ENCODE measurements at regions not wholly inside any gene's neighbourhood (a gene's known extent, or its start where the extent isn't known, plus 50 kb on each side); places are given as distances from the start of the nearest gene placed in this dataset.
"Not testable (repeated sequence)": the region's sequence is repeated elsewhere in the genome, so short reads cannot be mapped to it uniquely, and the experiment has no call there.

DNA sequence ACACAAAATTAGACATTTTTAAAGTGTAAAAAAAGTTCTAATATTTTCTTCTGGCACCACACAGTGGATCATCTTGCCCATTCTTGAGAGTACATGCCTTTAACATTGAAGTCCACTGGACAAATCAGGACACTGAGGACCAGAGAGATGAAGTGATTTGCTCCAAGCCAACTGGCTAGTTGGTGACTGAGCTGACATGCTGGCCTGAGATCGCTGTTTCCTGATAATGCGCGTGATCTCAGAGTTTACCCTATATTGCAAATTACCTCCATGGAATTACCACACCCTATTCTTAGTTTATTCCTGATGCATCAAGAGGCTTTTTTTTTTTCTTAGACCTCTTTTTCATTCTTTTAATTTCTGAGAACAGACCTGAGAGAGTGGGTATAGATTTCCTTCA lies 432.8 kb downstream of the CD83 start:
- H3K4me3 ChIP-seq = no peak overlapping the region
- DNase-seq (ENCODE audit: low spot score) = no peak
- TF ChIP-seq, protein P1, sequence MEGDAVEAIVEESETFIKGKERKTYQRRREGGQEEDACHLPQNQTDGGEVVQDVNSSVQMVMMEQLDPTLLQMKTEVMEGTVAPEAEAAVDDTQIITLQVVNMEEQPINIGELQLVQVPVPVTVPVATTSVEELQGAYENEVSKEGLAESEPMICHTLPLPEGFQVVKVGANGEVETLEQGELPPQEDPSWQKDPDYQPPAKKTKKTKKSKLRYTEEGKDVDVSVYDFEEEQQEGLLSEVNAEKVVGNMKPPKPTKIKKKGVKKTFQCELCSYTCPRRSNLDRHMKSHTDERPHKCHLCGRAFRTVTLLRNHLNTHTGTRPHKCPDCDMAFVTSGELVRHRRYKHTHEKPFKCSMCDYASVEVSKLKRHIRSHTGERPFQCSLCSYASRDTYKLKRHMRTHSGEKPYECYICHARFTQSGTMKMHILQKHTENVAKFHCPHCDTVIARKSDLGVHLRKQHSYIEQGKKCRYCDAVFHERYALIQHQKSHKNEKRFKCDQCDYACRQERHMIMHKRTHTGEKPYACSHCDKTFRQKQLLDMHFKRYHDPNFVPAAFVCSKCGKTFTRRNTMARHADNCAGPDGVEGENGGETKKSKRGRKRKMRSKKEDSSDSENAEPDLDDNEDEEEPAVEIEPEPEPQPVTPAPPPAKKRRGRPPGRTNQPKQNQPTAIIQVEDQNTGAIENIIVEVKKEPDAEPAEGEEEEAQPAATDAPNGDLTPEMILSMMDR (IDR thresholded peaks at IDR 0.05) = no peak
- no peak overlapping the region for H3K27ac ChIP-seq

DNA sequence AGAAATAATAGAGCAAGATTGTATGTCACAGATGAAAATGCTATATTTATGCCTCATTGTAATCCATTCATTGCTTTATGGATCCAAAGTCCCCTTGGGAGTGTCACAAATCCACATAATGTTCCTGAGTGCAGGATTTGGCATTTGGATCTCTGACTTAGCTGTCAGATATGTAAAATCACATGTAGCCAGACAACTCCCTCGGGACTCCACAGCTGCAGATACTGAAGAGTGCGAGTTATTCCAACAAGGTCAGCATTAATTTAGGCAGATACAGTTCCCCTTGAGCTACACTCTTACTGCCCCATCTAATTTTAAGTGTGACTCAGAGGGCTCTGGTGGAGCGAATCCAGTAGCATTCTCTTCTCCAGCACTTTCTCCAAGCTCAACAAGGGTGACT lies 433.2 kb downstream of the CD83 start:
- H3K27ac ChIP-seq = no peak overlapping the region
- no peak overlapping the region for H3K4me3 ChIP-seq
- no peak for DNase-seq (ENCODE audit: low spot score)
- TF ChIP-seq, protein P1 (IDR thresholded peaks at IDR 0.05) = no peak

DNA sequence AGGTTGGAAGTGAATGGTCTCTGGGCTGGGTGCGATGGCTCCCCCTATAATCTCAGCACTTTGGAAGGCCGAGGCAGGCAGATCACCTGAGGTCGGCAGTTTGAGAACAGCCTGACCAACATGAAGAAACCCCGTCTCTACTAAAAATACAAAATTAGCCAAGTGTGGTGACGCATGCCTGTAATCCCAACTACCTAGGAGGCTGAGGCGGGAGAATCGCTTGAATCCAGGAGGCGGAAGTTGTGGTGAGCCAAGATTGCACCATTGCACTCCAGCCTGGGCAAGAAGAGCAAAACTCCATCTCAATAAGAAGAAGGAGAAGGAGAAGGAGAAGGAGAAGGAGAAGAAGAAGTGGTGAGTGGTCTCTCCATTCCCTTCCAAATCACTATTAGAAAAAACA lies 434.0 kb downstream of the CD83 start:
- H3K4me3 ChIP-seq; H3K27ac ChIP-seq; DNase-seq (ENCODE audit: low spot score): not testable (repeated sequence)

DNA sequence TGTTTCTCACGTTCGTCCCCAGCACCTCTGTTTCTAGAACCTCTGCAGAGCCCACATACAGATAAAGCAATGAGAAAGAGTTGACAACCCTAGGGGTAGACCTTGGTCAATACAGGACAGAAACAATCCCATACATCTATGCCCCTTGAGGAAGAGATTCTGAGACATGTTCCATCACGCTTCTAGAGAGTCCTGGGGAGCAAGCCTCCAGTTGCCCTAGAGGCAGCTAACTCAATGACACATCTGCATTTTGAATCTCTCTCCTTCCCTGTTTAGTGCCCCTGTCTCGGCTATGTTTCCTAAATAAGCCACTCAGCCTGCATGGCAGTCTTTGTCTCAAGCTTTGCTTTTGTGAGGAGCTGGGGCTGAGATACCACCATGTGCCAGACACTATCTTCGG lies 435.3 kb downstream of the CD83 start:
- TF ChIP-seq, protein P1 (IDR thresholded peaks at IDR 0.05) = no peak
- DNase-seq (ENCODE audit: low spot score) = no peak
- H3K27ac ChIP-seq = no peak overlapping the region
- no peak overlapping the region for H3K4me3 ChIP-seq

DNA sequence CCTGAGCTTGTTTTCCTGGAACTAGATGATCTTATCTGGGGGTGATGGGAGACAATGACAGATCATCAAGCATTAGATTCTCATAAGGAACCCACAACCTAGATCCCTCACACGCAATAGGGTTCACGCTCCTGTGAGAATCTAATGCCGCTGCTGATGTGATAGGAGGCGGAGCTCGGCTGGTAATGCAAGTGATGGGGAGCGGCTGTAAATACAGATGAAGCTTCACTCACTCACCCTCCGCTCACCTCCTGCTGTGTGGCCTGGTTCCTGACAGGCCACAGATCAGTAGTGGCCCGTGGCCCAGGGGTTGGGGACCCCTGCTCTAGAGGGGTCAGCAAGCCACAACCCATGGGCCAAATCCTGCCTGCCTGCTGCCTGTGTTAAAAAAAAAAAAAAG lies 435.9 kb downstream of the CD83 start:
- DNase-seq (ENCODE audit: low spot score) = no peak
- no peak overlapping the region for H3K4me3 ChIP-seq
- TF ChIP-seq, protein P1 (IDR thresholded peaks at IDR 0.05) = no peak

DNA sequence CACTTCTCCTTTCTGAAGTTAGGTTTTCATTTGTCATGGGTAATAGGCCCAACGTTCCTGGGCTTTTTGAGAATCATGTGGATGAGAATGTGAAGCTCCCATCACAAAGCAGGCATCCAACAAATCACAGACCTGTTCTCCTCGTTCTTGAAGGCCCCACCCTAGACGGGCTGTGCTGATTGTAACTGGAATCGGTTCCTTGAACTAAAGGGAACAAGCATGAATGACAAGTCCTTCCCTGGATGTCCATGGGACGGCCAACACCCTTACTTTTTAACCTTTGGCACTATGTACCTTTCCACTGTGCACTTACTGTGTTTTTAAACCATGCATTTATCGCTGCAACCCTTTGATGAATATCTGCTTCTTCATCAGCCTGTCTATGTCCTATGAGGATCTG lies 438.2 kb downstream of the CD83 start:
- H3K4me3 ChIP-seq = no peak overlapping the region
- TF ChIP-seq, protein P1 (IDR thresholded peaks at IDR 0.05) = no peak
- DNase-seq (ENCODE audit: low spot score) = no peak
- H3K27ac ChIP-seq = no peak overlapping the region

More for the DNA sequence above, 435.9 kb downstream of the CD83 start:
- no peak overlapping the region for H3K27ac ChIP-seq

DNA sequence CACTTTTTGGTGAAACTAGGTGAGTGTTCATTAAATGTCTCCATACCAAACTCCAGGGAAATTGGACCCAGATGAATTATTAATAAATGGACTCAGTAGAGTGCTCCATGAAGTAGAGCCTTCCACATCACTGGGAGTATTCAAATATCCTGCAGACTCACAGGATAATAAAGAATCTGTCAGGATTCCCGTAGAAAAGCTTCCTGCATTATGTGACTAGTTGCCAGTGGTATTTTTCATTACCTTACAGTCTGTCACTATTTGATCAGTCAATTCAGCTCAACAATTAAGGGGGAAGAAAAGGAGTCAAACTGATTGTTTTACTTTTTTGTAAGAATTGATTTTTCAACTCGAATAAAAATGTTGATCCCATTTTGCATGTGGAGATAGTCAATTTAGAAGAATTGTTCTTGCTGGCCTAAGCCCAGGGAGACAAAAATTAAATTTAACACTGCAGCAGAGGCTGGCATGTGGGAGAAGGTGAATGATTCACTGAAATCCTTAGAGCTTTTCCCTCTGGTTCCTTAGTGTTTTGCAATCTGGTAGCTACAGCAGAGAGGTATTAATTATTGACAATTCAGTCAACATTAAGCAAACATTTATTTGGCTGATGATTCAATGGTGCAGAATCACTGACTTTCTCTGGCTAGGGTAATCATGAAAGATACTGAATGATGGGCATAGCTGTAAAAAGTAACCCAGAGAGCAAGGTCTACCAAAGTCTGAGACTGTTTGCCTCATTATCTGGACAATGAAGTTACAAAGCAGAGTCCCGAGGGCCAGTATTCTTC lies 442.4 kb downstream of the CD83 start:
- no peak for DNase-seq (ENCODE audit: low spot score)
- H3K4me3 ChIP-seq = no peak overlapping the region
- TF ChIP-seq, protein P1 (IDR thresholded peaks at IDR 0.05) = no peak
- H3K27ac ChIP-seq = no peak overlapping the region

DNA sequence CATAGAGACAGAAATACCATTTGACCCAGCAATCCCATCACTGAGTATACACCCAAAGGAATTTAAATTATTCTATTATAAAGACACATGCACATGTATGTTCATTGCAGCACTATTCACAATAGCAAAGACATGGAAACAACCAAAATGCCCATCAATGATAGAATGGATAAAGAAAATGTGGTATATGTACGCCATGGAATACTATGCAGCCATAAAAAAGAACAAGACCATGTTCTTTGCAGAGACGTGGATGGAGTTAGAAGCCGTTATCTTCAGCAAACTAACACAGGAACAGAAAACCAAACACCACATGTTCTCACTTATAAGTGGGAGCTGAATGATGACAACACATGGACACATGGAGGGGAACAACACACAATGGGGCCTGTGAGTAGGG lies 444.0 kb downstream of the CD83 start:
- not testable (repeated sequence) for DNase-seq (ENCODE audit: low spot score); H3K27ac ChIP-seq; H3K4me3 ChIP-seq

Measured in coronary artery (tissue), 2 donors.